GM21423 (cell line): ENCODE measurements at regions not wholly inside any gene's neighbourhood (a gene's known extent, or its start where the extent isn't known, plus 50 kb on each side); places are given as distances from the start of the nearest gene placed in this dataset.

Experiments used
- ATAC-seq: cut with Tn5 transposase; IDR thresholded peaks from one replicate; pipeline ENCODE4 v1.9.1; 2021; ENCODE audit warnings: mild to moderate bottlenecking, moderate library complexity; ENCODE audit not compliant: unreplicated experiment

- ATAC-seq: no peak
These were observed 186.0 kb upstream of the MKI67 start for GRCh38 chr10:128312250-128312649.

DNA sequence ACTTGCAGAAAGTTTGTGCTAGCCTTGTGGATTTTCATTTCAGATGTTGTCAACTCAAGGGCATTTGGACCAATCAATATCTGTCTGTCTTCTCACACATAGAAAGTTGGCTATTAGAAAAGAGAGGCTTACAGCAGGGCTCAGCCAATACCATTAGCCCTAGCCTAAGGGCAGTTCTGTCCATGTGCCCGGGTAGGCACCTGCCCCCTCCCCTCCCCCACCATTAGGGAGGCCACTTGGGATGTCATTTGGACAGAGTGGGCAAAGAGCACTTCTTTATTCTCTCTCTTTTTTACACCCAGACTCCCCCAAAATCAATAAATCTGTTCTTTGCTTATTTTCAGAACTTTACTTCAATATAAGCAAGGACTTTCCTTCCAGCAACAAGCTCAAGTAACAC, 188.5 kb upstream of the MKI67 start:
- no peak for ATAC-seq

DNA sequence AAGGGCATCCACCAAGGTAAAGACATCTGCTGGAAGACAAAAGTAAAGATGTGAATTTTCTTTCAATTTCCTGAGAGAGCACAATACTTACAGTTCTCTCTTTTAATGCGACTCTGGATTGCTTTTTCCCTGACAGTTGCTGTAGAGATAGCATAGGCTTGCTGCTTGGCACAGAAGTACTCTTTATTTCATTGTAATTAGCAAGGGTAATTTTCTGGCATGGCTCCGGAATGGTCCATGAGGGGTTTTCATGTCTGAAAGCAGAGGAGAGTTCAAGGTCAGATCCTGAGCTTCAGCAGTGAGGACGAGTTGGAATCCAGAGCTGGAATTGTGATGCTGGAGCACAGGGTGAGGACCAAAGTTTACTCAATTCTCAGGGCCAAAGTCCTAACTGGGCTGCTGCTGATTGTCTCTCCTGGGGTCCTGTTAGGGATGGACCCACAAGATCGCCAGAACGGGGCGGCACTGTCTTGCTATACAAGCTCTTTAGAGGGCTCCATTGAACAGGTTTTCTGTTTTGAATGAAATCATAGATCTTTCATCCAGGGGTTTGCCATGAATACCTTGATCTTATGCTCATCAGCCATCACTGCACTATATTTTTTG, 190.0 kb upstream of the MKI67 start:
- no peak for ATAC-seq

- no peak for ATAC-seq
These were observed 190.7 kb upstream of the MKI67 start for GRCh38 chr10:128316925-128317324.

DNA sequence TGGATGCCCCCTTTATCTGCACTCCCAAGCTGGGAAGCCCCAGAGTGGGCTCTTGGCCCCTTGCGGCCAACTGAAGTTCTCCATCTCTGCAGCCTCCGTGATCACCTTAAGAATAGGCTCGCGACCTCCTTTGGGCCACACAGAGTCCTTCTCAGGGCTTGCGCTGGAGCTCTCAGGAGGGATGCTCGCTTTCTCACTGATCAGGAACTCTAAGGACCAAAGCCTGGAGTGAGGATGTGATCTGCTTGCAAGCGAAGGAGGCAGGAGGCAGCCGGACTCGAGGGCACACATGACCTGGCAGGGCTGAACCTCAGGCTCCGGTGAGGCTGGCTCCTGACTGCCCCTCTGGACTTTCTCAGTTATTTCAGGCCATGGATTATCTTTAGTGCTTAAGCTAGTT, 192.1 kb upstream of the MKI67 start:
- ATAC-seq: no peak

- no peak for ATAC-seq
These were observed 192.7 kb upstream of the MKI67 start for GRCh38 chr10:128318913-128319312.

GRCh38 chr10:128322106-128322505, 195.9 kb upstream of the MKI67 start:
- no peak for ATAC-seq

- no peak for ATAC-seq
These were observed 196.7 kb upstream of the MKI67 start for GRCh38 chr10:128322950-128323349.

DNA sequence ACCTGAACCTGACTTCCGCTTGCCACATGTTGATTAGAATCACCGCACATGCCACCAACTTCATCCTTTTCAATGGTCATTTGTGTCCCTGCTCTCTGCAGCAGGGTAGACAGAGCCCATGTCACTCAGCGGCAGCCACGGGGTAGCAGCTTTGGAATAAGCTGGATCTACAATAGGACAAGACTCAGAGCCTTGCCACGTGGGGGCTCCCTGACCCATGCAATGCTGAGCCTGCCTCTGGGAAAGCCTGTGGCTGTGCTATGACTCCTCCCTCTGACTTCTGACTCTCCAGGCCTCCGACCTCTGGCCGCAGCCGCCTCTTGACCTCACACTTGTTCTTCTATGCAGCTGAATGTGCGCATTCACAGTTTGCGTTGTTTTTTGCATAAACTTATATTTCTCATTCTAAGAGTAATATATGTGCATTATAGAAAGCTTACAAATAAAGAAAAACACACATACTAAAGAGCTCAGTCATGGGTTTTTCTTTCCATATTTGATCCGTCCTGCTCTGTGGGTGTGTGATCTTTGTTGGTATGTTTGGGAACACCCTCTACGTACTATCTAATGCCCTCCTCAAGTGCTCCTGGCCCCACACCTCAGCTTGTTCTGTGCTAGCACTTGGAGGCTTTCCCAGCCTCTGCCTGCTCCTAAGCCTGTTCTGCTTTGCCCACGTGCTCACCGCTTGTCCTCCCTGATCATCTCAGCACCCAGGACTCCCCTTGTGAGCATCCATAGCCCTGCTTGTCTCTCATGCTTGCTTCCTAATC, 198.0 kb upstream of the MKI67 start:
- no peak for ATAC-seq

DNA sequence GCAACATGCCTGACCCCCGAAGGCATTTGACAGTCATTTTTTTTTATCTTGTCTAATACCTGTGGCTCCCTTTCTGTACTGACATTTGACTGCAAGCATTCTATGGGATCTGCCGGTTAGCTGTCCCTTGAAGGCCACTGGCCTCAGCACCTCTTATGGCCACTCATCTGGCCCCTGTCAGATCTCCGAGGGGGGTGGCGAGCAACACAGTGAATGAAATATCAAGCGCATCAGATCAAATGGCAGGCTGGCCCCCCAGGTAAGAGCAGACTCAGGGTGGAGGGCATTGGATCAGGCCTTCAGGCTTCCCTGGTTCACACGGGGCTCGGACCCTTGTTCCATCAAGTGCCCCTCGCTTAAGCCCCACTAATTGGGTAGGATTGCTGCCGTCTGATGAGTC, 199.6 kb upstream of the MKI67 start:
- no peak for ATAC-seq

GRCh38 chr10:128326251-128326650, 200.0 kb upstream of the MKI67 start:
- no peak for ATAC-seq

- no peak for ATAC-seq
These were observed 200.6 kb upstream of the MKI67 start for GRCh38 chr10:128326851-128327250.

DNA sequence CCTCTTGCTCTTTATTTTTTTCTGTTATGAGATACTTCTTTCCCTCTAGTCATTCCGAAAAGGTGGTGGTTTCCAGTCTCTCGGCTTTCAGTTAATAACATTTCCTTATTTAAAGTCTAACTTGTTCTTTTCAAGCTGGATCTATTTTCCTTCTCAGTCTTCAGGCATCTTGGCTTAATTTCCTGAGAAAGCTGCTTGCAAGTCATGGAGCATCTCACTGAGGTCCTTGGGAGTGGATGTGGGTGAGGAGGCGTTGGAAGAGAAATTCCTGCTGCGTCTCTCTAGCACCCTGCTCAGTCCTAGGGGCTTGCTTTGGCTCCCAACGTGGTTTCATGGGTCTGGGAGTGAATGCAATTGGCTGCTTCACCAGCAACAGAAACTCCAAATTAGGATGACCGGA, 210.2 kb upstream of the MKI67 start:
- ATAC-seq: no peak

DNA sequence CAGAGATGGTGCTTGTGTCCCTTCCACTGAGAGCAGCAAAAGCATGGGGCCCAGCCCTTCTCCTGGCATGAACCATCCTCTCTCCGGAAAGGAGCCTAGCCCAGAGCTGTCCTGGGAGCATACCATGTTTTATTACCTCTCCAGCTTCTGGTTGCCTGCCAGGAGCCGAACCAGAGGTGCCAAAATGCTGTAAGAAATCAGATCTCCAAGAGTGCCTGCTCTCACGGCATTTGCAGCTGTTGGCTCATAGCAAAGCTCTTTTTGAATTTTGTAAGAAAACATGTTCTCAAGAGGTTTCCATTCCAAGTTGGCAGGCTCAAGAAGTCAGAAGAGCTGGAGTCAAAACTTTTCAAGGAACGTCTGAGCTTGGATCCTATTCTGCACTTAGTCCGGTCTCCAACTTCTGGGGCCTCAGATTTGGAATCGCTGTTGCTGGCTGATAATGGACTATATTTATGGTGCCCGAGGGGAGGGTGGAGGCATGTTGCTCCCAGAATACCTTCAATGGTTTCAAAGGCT, 211.7 kb upstream of the MKI67 start:
- no peak for ATAC-seq

DNA sequence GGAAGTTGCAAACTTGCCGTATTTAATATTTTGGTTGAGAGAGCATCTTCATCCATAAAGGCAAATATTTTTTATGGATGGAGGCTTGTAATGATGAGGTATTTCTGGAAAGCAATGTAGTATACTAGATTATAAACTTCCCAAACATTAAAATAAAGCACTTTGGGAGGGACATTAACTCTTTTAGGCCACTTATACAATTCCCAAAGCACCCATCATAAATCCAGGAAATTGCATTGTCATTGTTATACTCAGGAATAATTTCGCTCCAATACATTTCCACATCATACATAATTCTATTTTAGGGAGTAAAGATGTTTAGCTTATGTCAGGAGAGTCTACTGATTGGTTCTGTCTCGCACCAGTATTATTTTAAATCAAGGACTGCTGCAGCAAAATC, 212.7 kb upstream of the MKI67 start:
- ATAC-seq: no peak

DNA sequence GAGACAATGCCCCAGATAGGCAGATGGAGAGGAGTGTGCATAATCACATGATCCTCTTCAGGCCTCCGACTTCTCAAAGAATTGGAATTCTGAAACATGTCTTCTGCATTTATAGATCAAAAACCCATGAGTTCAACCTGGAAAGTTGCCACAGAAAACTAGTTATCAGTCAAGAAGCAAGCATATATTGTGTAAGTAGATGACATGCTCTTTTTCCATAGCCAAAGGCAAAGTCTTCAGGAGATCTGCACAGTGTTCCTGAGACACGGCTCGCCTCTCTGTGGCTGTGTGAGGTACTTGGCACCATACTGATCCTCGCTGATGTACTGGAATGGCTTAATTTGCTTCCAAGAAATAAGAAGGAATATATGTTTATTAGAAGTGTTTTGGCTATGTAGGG, 213.5 kb upstream of the MKI67 start:
- no peak for ATAC-seq

- ATAC-seq: no peak
These were observed 219.1 kb upstream of the MKI67 start for GRCh38 chr10:128345353-128345752.

DNA sequence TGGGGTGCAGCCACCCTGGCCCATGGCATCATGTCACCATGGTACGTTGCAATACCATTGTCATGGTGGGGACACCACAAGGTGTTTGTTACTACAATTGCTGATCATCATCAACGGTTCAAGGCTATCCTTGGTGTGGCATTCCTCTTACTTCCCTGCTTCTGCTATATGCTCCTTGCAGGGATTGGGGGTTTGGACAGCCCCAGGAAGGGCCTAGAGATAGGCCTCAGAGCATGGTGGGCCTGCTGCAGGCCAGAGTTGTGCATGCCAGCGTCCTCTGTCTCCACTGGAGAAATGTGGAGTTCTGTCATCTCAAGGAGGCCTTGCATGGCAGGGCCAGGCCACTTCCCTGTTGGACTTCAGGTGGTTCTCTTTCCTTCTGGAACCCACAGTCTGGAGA, 234.6 kb upstream of the MKI67 start:
- ATAC-seq: no peak

DNA sequence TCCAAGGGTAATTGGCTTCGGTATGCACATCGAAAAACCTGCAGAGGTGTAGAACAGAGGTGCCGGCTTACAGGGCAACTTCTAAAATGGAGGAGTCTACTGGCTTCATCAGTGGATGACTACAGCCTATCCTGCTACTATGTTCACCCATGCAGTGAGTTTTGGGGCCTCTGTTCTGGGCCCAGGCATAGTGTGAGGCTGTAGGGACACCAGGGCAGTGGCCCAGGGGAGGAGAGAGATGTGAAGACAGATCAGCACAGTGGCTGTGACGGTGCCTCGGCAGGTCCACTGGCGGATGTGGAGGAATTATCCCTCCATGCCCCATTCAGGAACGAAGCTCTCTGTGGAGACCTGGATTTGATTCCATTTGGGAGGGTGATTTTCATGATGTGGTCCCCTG, 235.3 kb upstream of the MKI67 start:
- no peak for ATAC-seq

- no peak for ATAC-seq
These were observed 236.3 kb upstream of the MKI67 start for GRCh38 chr10:128362514-128362913.

GRCh38 chr10:128364631-128365030, 238.4 kb upstream of the MKI67 start:
- no peak for ATAC-seq

GRCh38 chr10:128365156-128365725, 239.0 kb upstream of the MKI67 start:
- no peak for ATAC-seq
